K562 (cell line): ENCODE measurements at regions not wholly inside any gene's neighbourhood (a gene's known extent, or its start where the extent isn't known, plus 50 kb on each side); places are given as distances from the start of the nearest gene placed in this dataset.
A peak's percentile ranks its signal among the peaks of the same experiment; 100 is the strongest.

Source experiments
- ATAC-seq: fragments of 200-7000 bp; cut with Tn5 transposase; 3 replicates; pipeline ENCODE4 v1.9.1; 2020; ENCODE audit warnings: moderate library complexity
- BruUV-seq: library from RNA; stranded (reverse); fragments of 400-500 nt; replicated peaks from 2 replicates; lab custom pipeline; 2021; lab: Mats Ljungman, UMichigan
- CTCF ChIA-PET: fragments of 300-600 bp; formaldehyde crosslinking; extraction: SDS; loops from one replicate; lab custom pipeline; 2021; ENCODE audit warnings: low intra/inter-chr PET ratio; lab: Yijun Ruan, JAX
- POLR2A ChIA-PET: fragments of 300-600, 350-650 bp; sonication (Branson Sonifier 250); formaldehyde crosslinking; extraction: SDS; loops from one replicate; lab custom pipeline; 2021; ENCODE audit warnings: antibody characterized with exemption, inconsistent platforms; lab: Yijun Ruan, JAX
- DNase-seq, 4 experiments: peaks; one replicate each; pipeline versions ENCODE4 v3.0.0 to v3.0.0-alpha.2; 2011 to 2018; ENCODE audit warnings: low spot score in 3 of 4, mixed read lengths in 3 of 4; ENCODE audit errors: extremely low read depth in 1 of 4
- FAIRE-seq: peaks from 2 replicates; lab custom pipeline; 2011; peaks lifted over from hg19 to GRCh38; lab: Jason Lieb, UNC
- H2AFZ ChIP-seq: 2 replicates; pipeline ENCODE4 v1.6.0; 2011; ENCODE audit warnings: low read depth, low read length, control low read depth, inconsistent platforms
- H3K27ac ChIP-seq: fragments of 200-600 bp; 3 replicates; pipeline ENCODE4 v1.8.0; 2011; ENCODE audit warnings: low read depth, mild to moderate bottlenecking, control low read depth, inconsistent platforms, low read length, moderate library complexity, mixed read lengths; ENCODE audit errors: extremely low read depth
- H3K27me3 ChIP-seq, 2 experiments: fragments of 300-600 bp in 1 of 2; 2 replicates in 1 of 2; 3 replicates in 1 of 2; pipeline versions ENCODE4 v1.6.0 to v1.8.0; 2011; ENCODE audit warnings: inconsistent platforms in 2 of 2, low read length in 2 of 2, mild to moderate bottlenecking in 1 of 2, mixed read lengths in 1 of 2, moderate library complexity in 1 of 2; ENCODE audit not compliant: control insufficient read depth in 2 of 2, insufficient read depth in 2 of 2
- H3K36me3 ChIP-seq: fragments of 300-600 bp; 3 replicates; pipeline ENCODE4 v1.8.0; 2011; ENCODE audit warnings: mild to moderate bottlenecking, low read length, inconsistent platforms; ENCODE audit not compliant: control insufficient read depth, insufficient read depth
- H3K4me1 ChIP-seq, 2 experiments: fragments of 200-600 bp in 1 of 2; replicated peaks in 1 of 2; 2 replicates in 1 of 2; 3 replicates in 1 of 2; pipeline versions ENCODE4 v1.5.1 to v1.8.0; 2011; ENCODE audit warnings: inconsistent platforms in 2 of 2, low read length in 2 of 2, mild to moderate bottlenecking in 1 of 2, mixed read lengths in 1 of 2, moderate library complexity in 1 of 2; ENCODE audit not compliant: control insufficient read depth in 2 of 2, insufficient read depth in 2 of 2
- H3K4me2 ChIP-seq: 2 replicates; pipeline ENCODE4 v1.6.1; 2011; ENCODE audit warnings: low read length, control low read depth, inconsistent platforms, mixed read lengths; ENCODE audit not compliant: insufficient read depth
- H3K4me3 ChIP-seq: fragments of 200-600 bp; sonication (generic), shearing (Covaris generic); 2 replicates; pipeline ENCODE4 v1.5.1; 2016; ENCODE audit warnings: control low read depth, inconsistent platforms
- H3K79me2 ChIP-seq: fragments of 200-600 bp; 3 replicates; pipeline ENCODE4 v1.8.0; 2011; ENCODE audit warnings: low read length, inconsistent platforms; ENCODE audit not compliant: control insufficient read depth, insufficient read depth
- H3K9ac ChIP-seq, 2 experiments: 2 replicates each; pipeline versions ENCODE4 v1.6.0 to v1.6.1; 2011; ENCODE audit warnings: low read depth in 2 of 2, low read length in 2 of 2, control low read depth in 1 of 2, inconsistent platforms in 1 of 2, mild to moderate bottlenecking in 1 of 2, mixed read lengths in 1 of 2; ENCODE audit not compliant: insufficient read depth in 1 of 2
- H3K9me1 ChIP-seq: one replicate; pipeline ENCODE4 v1.6.0; 2011; ENCODE audit warnings: inconsistent platforms, mild to moderate bottlenecking, low read length, moderate library complexity; ENCODE audit not compliant: control insufficient read depth, insufficient read depth
- H3K9me3 ChIP-seq: replicated peaks from 2 replicates; pipeline ENCODE4 v1.5.1; 2011; ENCODE audit warnings: low read depth, low read length, inconsistent platforms; ENCODE audit not compliant: control insufficient read depth, insufficient read depth
- H4K20me1 ChIP-seq: replicated peaks from 2 replicates; pipeline ENCODE4 v1.6.1; 2011; ENCODE audit warnings: low read length, inconsistent platforms, mixed read lengths; ENCODE audit not compliant: control insufficient read depth, insufficient read depth
- ADNP ChIP-seq: fragments of 200-800 bp; sonication (Bioruptor generic); IDR thresholded peaks from 2 replicates; pipeline ENCODE4 v1.6.1; 2016; ENCODE audit warnings: missing genetic modification characterization, missing compliant biosample characterization
- BCOR ChIP-seq: fragments of 450-650 bp; IDR thresholded peaks from 2 replicates; pipeline ENCODE4 v1.6.1; 2016
- GATA2 ChIP-seq: sonication (generic); formaldehyde crosslinking; IDR thresholded peaks from 2 replicates; pipeline ENCODE4 v1.4.0; 2020; ENCODE audit warnings: mild to moderate bottlenecking, missing genetic modification reagents
- PHF21A ChIP-seq: fragments of 450-650 bp; IDR thresholded peaks from 2 replicates; pipeline ENCODE4 v1.6.1; 2017; ENCODE audit warnings: low read depth, borderline replicate concordance
- POLR2G ChIP-seq: fragments of 200-400 bp; formaldehyde crosslinking; IDR thresholded peaks from 2 replicates; pipeline ENCODE4 v1.6.1; 2017; ENCODE audit warnings: low read depth, mild to moderate bottlenecking, antibody characterized with exemption, low read length, moderate library complexity
- POU5F1 ChIP-seq: fragments of 150-350 bp; IDR thresholded peaks from 2 replicates; pipeline ENCODE4 v1.6.1; 2014; ENCODE audit warnings: borderline replicate concordance, low read length, low read depth, mild to moderate bottlenecking; ENCODE audit not compliant: partially characterized antibody
- RBM25 ChIP-seq: fragments of 200-400 bp; formaldehyde crosslinking; IDR thresholded peaks from 2 replicates; pipeline ENCODE4 v1.6.1; 2018; ENCODE audit warnings: low read length, low read depth, moderate library complexity; ENCODE audit not compliant: severe bottlenecking
- SMAD4 ChIP-seq: fragments of 250-450 bp; sonication (Bioruptor Pico); conservative IDR thresholded peaks from 2 replicates; pipeline ENCODE4 v1.8.0; 2021; ENCODE audit warnings: inconsistent platforms, mild to moderate bottlenecking, moderate library complexity
- SNAPC5 ChIP-seq: fragments of 250-450 bp; sonication (Bioruptor Pico); IDR thresholded peaks from 2 replicates; pipeline ENCODE4 v1.8.0; 2021; ENCODE audit warnings: moderate library complexity, mild to moderate bottlenecking, inconsistent platforms
- TFAP4 ChIP-seq: sonication (generic); formaldehyde crosslinking; IDR thresholded peaks from 2 replicates; pipeline ENCODE4 v1.8.0; 2022; ENCODE audit warnings: missing genetic modification reagents, mild to moderate bottlenecking, moderate library complexity, borderline replicate concordance
- TGIF2 ChIP-seq: sonication (generic); formaldehyde crosslinking; IDR thresholded peaks from 2 replicates; pipeline ENCODE4 v1.8.1; 2022; ENCODE audit warnings: mild to moderate bottlenecking, missing genetic modification reagents, moderate library complexity
- ZBTB1 ChIP-seq: sonication (generic); formaldehyde crosslinking; IDR thresholded peaks from 2 replicates; pipeline ENCODE4 v1.8.1; 2023; ENCODE audit warnings: missing genetic modification reagents, low read depth, mild to moderate bottlenecking, borderline replicate concordance
- ZBTB33 ChIP-seq: sonication (generic); formaldehyde crosslinking; IDR thresholded peaks from 2 replicates; pipeline ENCODE4 v1.8.1; 2023; ENCODE audit warnings: mild to moderate bottlenecking, missing genetic modification reagents
- ZFP36 ChIP-seq: fragments of 150-350 bp; IDR thresholded peaks from 2 replicates; pipeline ENCODE4 v1.6.1; 2018; ENCODE audit warnings: low read length, low read depth; ENCODE audit not compliant: partially characterized antibody
- ZFPM2 ChIP-seq: fragments of 250-450 bp; sonication (Bioruptor Pico); IDR thresholded peaks from 2 replicates; pipeline ENCODE4 v1.5.1; 2022; ENCODE audit warnings: mild to moderate bottlenecking
- ZNF224 ChIP-seq: sonication (generic); formaldehyde crosslinking; IDR thresholded peaks from 2 replicates; pipeline ENCODE4 v1.8.0; 2022; ENCODE audit warnings: mild to moderate bottlenecking, missing genetic modification reagents
- ZNF408 ChIP-seq: fragments of 250-450 bp; sonication (Bioruptor Pico); IDR thresholded peaks from 2 replicates; pipeline ENCODE4 v1.4.0; 2020; ENCODE audit warnings: low read depth, mild to moderate bottlenecking, moderate library complexity
- WGBS: fragments of 100-300 bp; shearing (Covaris generic); methylation state at CpG from one replicate; pipeline ENCODE4 v1.1.6; 2016; ENCODE audit warnings: low coverage, mixed read lengths; ENCODE audit not compliant: insufficient coverage; ENCODE audit errors: missing lambda C conversion rate; 5-methylcytosine and 5-hydroxymethylcytosine counted together
- in situ Hi-C: fragments of 300-500 bp; cut with MboI; formaldehyde crosslinking; loops from 4 replicates; pipeline ENCODE4 v1.15.0; 2018; ENCODE audit warnings: inconsistent platforms, mixed read lengths
- intact Hi-C: fragments of 100-400 bp; cut with micrococcal nuclease; formaldehyde crosslinking; loops from 2 replicates; pipeline ENCODE4 v1.14.2; 2022

GRCh38 chr12:124381456-124382296, 86.8 kb downstream of the RFLNA start:
- Histone ChIP-seq H2AFZ (no peak overlapping the region), H3K9me1 (no peaks in the 10 kb centered on the region), H3K9ac (0 out of 4 replicates have a peak overlapping the region, but pooled peaks of 1 of the 2 experiments have one; percentile 33), H3K27ac (no peak overlapping the region), H3K4me2 (no peak overlapping the region), H3K79me2 (no peaks in the 10 kb centered on the region), H3K27me3 (no peaks in the 10 kb centered on the region), H4K20me1 (peaks cover 5% of the 10 kb centered on the region; the same call in 1 of the 2 replicates), H3K9me3 (no peaks in the 10 kb centered on the region), H3K36me3 (peaks cover 51% of the 10 kb centered on the region; the same call in 1 of the 3 replicates)
- ATAC-seq (no peak), DNase-seq (no peak), FAIRE-seq (no peak)
- CTCF ChIA-PET, result no interaction called here
- intact Hi-C loops, result no loop called here
- in situ Hi-C loops, result no loop called here
- no TSS peak for BruUV-seq
- POLR2A ChIA-PET, result interaction anchor here (0.6 to 0.9 kb wide), 4 partner anchors 10 to 312 kb away, joined by 3 to 5 read pairs (median 3); no protein-coding TSS in a partner anchor
- WGBS, result 79% methylated on average over 20 of the region's 25 CpGs
- no peak for TF ChIP-seq POU5F1
- TF ChIP-seq GATA2 (CRISPR knock-in tag), result no peak
- TF ChIP-seq SNAPC5 (CRISPR knock-in tag), result no peak
- no peak for TF ChIP-seq ZFPM2
- 0 out of 2 replicates have a peak, but pooled peaks have one; percentile 28 for TF ChIP-seq ZBTB33 (CRISPR knock-in tag)
- peak; percentile 78 for TF ChIP-seq RBM25
- TF ChIP-seq POLR2G, result no peak
- no peak for TF ChIP-seq ZNF224
- TF ChIP-seq ADNP (tag), result 0 out of 2 replicates have a peak, but pooled peaks have one; percentile 33
- TF ChIP-seq SMAD4, result no peak
- no peak for TF ChIP-seq ZNF408 (CRISPR knock-in tag)
- peak; percentile 73 for TF ChIP-seq ZFP36
- TF ChIP-seq TGIF2 (CRISPR knock-in tag), result no peak
- no peak for TF ChIP-seq TFAP4 (CRISPR knock-in tag)
- TF ChIP-seq PHF21A, result no peak
- peak; percentile 60; the same call in 1 of the 2 replicates for TF ChIP-seq BCOR
- TF ChIP-seq ZBTB1 (CRISPR knock-in tag), result no peak
- TF ChIP-seq, all 486 proteins: peak for 5
- Histone ChIP-seq H3K4me3 (no peak overlapping the region), H3K4me1 (peaks cover 0 to 22% of the 10 kb centered on the region in 2 experiments; a peak in 1 of 5 replicates)
